GM12864 (cell line): ENCODE measurements at regions not wholly inside any gene's neighbourhood (a gene's known extent, or its start where the extent isn't known, plus 50 kb on each side); places are given as distances from the start of the nearest gene placed in this dataset.

Experiments used
- DNase-seq: peaks from one replicate; pipeline ENCODE4 v3.0.0-alpha.2; 2011; ENCODE audit warnings: low read depth
- H3K4me3 ChIP-seq: 2 replicates; pipeline ENCODE4 v1.5.1; 2011; ENCODE audit warnings: mild to moderate bottlenecking, low read depth, low read length, control low read depth
- CTCF ChIP-seq: IDR thresholded peaks from 2 replicates; pipeline ENCODE4 v1.5.1; 2011; ENCODE audit warnings: low read depth, mild to moderate bottlenecking, moderate library complexity, low read length, control low read depth, inconsistent platforms; ENCODE audit errors: missing control alignments

DNA sequence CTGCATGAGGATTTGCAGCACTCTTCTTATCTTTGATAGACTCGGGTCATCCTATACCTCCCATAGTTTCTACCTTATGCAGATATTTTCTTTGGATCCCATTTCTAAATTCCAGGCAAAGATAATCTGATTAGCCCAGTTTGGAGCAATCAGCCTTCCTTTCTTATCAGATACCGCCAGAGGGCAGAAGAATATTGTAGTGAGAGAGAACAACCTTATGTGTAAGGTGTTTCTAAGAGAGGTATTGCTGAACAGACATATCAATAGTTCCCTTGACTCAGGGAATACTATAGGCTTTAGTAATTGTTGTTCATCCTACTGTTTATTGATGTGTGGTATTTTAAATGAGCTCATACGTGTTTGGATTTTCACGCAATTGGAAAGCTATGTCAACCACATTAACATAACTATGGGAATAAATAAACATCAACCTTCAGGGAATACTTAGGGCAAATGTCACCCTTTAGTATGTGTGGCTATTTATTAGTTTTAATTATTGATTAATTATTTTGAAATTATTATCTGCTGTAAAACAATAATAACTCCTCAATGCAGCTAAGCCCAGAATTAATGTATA is 1435.2 kb upstream of the CDH9 start:
- no peak for DNase-seq
- no peak overlapping the region for H3K4me3 ChIP-seq
- no peak for TF ChIP-seq CTCF

GRCh38 chr5:28468166-28468565 is 1429.8 kb upstream of the CDH9 start:
- DNase-seq: no peak
- no peak for TF ChIP-seq CTCF
- no peak overlapping the region for H3K4me3 ChIP-seq

- DNase-seq: no peak
- no peak for TF ChIP-seq CTCF
- no peak overlapping the region for H3K4me3 ChIP-seq
Observed at GRCh38 chr5:28463728-28464127, 1425.3 kb upstream of the CDH9 start.

GRCh38 chr5:28451483-28451882 is 1413.1 kb upstream of the CDH9 start:
- TF ChIP-seq CTCF: no peak
- no peak for DNase-seq

DNA sequence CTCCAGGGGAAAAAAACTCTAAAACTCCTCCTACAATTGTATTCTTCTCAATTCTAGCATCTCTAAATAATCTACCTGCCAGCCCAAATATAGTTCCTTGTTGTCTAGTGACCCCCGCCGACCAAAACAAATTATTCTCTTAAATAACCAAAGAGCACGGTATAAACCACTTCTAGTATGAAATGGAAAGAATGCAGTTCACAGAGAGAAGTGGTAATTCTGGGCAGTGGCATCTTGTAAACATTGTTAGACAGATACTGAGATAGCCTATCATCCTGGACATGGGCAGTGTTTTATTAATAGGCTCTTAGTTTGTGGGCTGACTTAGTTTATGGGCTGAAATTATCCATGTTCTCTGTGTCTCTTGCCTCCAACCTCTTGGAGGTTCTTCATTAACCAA is 1412.6 kb upstream of the CDH9 start:
- no peak overlapping the region for H3K4me3 ChIP-seq
- TF ChIP-seq CTCF: no peak
- no peak for DNase-seq

More at GRCh38 chr5:28451483-28451882, 1413.1 kb upstream of the CDH9 start:
- no peak overlapping the region for H3K4me3 ChIP-seq

DNA sequence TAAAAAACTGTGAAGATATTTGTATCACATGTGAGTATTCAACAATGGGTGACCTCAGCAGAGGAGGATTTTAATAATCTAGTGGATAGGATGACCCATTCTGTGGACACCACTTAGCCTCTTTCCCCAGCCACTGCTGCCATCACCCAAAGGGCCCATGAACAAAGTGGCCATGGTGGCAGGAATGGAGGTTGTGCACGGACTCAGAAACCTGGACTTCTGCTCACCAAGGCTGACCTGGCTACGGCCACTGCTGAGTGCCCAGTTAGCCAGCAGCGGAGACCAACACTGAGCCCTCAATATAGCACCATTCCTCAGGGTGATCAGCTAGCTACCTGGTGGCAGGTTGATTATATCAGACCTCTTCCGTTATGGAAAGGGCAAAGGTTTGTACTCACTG is 1410.4 kb upstream of the CDH9 start:
- DNase-seq: no peak
- TF ChIP-seq CTCF: no peak
- H3K4me3 ChIP-seq: no peak overlapping the region

GRCh38 chr5:28430565-28431178 is 1392.3 kb upstream of the CDH9 start:
- H3K4me3 ChIP-seq: no peak overlapping the region
- no peak for TF ChIP-seq CTCF
- DNase-seq: no peak
